ENCODE measurements at regions not wholly inside any gene's neighbourhood (a gene's known extent, or its start where the extent isn't known, plus 50 kb on each side); places are given as distances from the start of the nearest gene placed in this dataset.
A peak's percentile ranks its signal among the peaks of the same experiment; 100 is the strongest.
"Not testable (repeated sequence)": the region's sequence is repeated elsewhere in the genome, so short reads cannot be mapped to it uniquely, and the experiment has no call there.

DNA sequence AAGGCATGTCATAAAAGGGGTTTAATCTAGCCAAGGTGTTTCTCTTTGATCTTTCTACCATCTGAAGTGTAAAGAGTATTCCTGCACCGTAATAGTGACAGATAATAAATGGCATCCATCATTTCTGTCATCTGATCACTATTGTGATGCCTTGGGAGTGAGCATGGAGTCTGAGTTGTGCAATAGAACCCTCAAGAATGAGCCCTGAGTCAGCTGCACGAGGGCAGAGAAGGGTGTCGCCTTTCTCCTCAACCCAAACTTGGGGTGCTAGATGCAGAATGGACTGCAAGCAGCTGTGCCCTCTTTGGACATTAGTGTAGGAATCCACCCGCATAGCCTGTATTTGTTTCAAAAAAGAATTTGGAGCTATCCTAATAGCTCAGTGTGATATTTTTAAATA is 115.2 kb downstream of the ZNF37A start:
- no peak for DNase-seq (ENCODE audit: low spot score)

DNA sequence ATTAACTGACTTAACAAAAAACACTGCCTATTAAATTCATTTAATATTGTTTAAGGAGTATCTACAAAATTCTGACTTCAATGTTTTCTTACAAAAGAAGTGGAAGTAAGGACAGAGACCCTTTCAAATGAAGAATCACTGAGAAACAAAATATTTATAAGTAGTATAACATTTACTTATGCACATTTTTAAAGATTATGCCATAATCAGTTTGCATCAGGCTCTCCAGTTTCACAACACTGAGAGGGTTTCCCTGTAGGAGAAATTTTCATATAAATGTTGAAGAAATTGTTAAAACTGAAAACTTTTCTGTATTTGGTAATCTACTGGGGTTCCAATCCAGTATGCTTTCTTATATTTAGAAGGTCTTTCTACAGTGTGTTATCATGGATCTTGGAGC is 115.6 kb downstream of the ZNF37A start:
- DNase-seq (ENCODE audit: low spot score) = not testable (repeated sequence)

DNA sequence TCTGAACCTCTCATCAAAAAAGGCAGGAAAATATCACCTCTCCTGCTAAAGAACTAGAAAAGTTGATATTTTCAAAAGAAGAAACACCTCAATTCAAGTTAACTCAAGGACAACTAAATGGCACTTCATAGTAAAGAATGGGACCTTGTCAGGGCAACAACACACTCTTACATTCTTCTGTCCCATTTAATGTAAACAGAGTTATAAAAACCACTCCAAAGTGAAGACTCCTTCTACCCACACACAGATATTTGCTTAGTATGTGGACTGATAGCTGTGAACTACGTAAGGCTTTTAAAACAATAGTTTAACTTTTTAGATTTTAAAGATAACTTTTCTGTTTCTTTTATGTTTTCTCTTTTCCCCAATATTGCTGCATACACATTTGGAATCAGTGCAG is 118.3 kb downstream of the ZNF37A start:
- no peak for DNase-seq (ENCODE audit: low spot score)

GRCh38 chr10:38226385-38226784 is 132.2 kb downstream of the ZNF37A start:
- no peak for DNase-seq (ENCODE audit: low spot score)

GRCh38 chr10:38228394-38228793 is 134.3 kb downstream of the ZNF37A start:
- no peak for DNase-seq (ENCODE audit: low spot score)

DNA sequence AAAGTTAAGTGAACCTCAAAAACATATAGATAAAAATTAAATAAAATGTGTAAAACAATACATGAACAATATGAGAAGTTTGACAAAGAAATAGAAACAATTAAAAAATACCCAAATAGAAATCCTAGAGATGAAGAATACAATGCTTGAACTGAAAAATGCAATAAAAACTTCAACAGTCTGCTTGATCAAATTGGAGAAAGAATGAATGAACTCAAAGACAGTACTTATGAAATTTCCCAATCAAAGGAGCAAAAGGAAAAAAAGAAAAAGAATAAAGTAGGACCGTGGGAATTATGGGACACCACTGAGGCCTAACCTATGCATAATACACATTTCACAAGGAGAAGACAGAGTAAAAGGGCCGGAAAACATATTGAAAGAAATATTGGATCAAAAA is 144.3 kb downstream of the ZNF37A start:
- DNase-seq (ENCODE audit: low spot score) = not testable (repeated sequence)

DNA sequence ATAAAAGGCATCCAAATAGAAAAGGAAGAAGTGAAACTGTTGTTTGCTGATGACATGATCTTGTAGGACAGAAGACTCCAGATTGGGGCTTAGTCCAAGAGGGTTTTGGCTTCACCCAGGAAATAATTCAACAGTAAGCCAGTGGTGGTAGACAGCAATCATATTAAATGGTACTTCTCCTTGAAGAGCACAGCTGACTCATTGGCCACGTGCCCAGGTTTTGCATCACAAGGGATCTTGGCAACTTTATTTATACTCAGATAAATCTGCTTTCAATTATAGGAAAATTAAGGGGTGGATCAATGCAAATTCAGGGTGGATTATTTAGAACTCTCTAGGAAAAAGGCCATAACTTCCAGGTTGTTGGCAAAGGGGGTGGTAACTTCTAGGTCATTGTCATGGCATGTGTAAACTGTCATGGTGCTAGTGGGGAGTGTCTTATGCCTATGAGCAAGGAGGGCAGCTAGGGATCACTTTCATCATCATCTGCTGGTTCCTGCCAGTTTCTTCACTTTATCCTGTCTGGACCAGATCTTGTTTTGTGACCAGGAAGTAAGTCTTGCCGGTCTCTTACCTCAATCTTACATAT is 148.0 kb downstream of the ZNF37A start:
- DNase-seq (ENCODE audit: low spot score) = not testable (repeated sequence)

GRCh38 chr10:38248113-38248512 is 154.0 kb downstream of the ZNF37A start:
- DNase-seq (ENCODE audit: low spot score) = not testable (repeated sequence)

DNA sequence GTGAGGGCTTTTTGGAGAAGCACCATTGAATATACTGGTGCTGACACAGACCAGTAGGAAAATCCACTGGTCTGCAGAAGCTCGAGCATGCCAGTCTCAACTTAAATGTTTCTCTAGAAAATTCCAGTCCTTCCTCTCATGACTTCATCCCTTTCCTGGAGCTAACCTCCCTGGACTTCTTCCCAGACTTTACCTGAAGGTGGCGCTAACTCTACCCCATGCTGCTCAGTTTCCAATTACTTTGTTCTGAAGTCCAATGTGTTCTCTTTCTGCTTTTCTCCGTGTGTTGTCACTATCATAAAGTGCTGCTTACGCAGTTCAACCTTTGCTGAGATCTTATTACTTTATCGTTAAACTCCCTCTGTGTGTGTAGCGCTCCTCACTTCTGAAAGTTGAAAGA is 158.4 kb downstream of the ZNF37A start:
- DNase-seq (ENCODE audit: low spot score) = not testable (repeated sequence)

GRCh38 chr10:38267555-38267954 is 173.4 kb downstream of the ZNF37A start:
- not testable (repeated sequence) for DNase-seq (ENCODE audit: low spot score)

- DNase-seq (ENCODE audit: low spot score) = not testable (repeated sequence)
Observed at GRCh38 chr10:38271031-38271430, 176.9 kb downstream of the ZNF37A start.

- DNase-seq (ENCODE audit: low spot score) = not testable (repeated sequence)
Observed at GRCh38 chr10:38274879-38275278, 180.7 kb downstream of the ZNF37A start.

DNA sequence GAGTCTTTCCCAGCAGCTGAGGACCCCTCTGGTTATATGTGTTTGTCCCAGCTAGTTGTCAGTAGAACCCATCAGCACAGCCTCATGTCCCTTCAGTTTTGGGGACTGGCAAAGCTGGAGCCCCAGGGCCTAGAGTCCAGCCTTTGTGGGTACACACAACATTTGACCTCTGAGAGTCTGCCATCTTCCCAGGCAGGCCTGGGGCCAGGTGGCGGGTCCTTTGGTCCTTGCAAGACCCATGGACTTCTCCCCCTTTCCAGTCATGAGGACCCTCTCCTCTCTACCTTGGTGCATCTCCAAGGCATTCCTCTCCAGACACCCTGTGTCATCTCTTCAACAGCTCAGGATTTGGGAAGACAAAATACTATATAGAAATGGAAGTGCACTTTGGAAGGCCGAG is 198.4 kb downstream of the ZNF37A start:
- not testable (repeated sequence) for DNase-seq (ENCODE audit: low spot score)

- not testable (repeated sequence) for DNase-seq (ENCODE audit: low spot score)
Observed at GRCh38 chr10:38310111-38310510, 216.0 kb downstream of the ZNF37A start.

DNA sequence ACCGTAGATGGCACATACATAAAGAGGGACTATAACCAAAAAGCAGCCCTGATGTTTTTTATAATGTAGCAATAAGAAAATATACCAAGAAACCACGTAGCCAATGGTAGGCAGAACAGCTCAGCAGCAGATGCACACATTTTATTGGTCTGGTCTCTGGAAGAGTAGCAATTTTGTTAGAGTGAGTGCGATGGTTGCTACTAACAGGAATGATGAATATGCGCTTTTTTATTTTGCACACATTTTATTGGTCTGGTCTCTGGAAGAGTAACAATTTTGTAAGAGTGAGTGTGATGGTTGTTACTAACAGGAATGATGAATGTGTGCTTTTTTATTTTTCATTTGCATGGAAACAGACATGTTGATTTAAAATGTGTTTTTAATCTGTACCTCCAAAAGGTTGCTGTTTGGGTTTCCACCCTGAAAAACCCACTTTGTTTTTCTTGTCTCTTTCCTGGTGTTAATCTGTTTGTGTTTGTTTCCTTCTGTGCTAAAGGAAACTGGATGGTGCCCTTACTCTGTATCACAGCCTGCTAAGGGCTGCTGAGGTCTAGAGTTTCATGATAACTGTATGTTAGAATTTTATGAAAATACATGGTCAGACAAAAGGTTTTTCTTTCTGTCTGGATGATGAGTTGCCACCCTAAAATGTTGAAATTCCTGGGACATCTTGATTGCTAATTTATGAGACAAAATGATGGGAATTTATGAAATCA is 221.1 kb downstream of the ZNF37A start:
- DNase-seq (ENCODE audit: low spot score) = not testable (repeated sequence)

DNA sequence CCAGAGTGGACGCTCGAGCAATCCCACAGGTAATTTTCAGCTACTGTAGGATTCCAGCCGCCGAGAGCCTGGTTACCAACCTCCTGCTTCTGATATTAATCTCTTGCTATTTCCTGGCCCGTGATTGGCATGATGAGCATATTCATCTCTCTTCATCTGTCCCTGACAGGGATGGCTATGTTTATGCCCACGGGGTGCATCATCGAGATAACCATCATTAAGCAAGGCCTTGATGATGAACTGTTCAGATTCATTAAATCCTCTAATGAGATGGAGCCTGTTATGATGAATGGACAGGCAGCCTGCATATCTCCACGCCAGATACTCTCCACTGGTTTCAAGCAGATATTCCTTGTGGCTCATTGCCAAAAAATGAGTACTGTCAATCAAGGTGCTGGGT is 227.3 kb downstream of the ZNF37A start:
- not testable (repeated sequence) for DNase-seq (ENCODE audit: low spot score)

- DNase-seq (ENCODE audit: low spot score) = not testable (repeated sequence)
Observed at GRCh38 chr10:38330306-38330705, 236.2 kb downstream of the ZNF37A start.

DNA sequence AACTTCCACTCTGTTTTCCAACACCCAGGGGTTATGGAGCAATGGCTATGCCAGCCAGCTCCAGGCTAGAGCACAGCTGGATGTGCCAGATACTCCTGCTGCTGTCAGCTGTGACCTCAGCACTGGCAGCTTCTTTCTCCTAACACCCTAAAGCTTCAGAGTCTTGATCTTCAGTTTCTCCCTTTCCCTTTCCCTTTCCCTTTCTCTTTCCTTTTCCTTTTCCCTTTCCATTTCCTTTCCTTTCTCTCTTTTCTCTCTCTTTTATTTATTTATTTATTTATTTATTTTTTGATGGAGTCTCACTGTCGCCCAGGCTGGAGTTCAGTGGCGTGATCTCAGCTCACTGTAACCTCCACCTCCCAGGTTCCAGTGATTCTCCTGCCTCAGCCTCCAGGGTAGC is 237.0 kb downstream of the ZNF37A start:
- not testable (repeated sequence) for DNase-seq (ENCODE audit: low spot score)

GRCh38 chr10:38333699-38334098 is 239.6 kb downstream of the ZNF37A start:
- not testable (repeated sequence) for DNase-seq (ENCODE audit: low spot score)

DNA sequence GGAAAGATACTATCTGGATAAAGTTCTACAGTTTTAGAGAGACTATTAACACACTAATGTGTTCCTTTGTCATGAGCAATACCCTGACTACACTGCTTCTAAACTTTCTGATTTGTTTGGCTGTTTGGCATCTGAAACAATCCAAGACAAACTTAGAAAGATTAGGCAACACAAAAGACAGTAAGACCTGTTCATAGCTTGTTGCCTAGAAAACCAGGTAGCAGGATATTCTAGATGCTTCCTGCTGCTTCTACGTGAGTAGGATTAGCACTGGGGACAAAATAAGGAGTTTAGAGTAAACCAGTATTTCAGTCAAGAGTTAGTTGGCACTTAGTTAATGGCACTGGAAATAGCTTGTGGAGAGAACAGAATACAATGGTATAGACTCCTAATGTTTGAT is 256.5 kb downstream of the ZNF37A start:
- DNase-seq (ENCODE audit: low spot score) = not testable (repeated sequence)

GRCh38 chr10:38354410-38354809 is 260.3 kb downstream of the ZNF37A start:
- not testable (repeated sequence) for DNase-seq (ENCODE audit: low spot score)

DNA sequence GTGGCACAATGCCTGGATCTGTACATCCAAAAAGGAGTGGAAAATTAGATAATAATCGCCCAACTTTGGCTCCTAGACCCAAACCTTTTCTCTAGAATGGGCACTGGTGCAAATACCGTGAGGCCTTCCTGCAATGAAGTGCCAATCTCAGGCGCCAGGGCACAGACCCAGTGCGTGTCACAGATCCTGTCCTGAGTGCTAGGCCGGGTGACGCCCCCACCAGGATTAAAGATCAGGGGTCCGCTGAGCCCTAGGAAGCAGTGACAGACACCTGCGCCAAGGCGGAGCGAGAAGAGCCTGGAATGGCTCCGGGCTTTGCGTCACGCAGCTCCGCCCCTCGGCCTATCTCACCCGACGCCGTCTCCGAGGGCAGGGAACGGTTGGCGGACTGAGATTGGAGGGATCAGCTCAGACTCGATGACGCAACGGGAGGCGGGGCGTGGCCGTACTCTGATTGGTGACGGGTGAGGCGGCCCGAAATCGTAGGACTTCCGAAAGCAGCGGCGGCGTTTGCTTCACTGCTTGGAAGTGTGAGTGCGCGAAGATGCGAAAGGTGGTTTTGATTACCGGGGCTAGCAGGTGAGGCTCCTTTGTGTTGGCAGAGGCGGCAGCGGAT is 261.9 kb downstream of the ZNF37A start:
- peak; percentile 80 for DNase-seq (ENCODE audit: low spot score)

- not testable (repeated sequence) for DNase-seq (ENCODE audit: low spot score)
Observed at GRCh38 chr10:38356527-38356926, 262.4 kb downstream of the ZNF37A start.

Measured in CD4-positive, alpha-beta T cell treated with Interleukin-2 at 100 ng/mL for 4 hours (primary cell).